ENCODE measurements at regions not wholly inside any gene's neighbourhood (a gene's known extent, or its start where the extent isn't known, plus 50 kb on each side); places are given as distances from the start of the nearest gene placed in this dataset.

GRCh38 chr14:81772381-81772780, 238.7 kb upstream of the SEL1L start:
- no peak for TF ChIP-seq CTCF (IDR thresholded peaks at IDR 0.05)
- no peak for TF ChIP-seq POLR2A (IDR thresholded peaks at IDR 0.05)
